Activated CD4-positive, alpha-beta T cell treated with anti-CD3 and anti-CD28 coated beads for 36 hours (primary cell): ENCODE measurements at regions not wholly inside any gene's neighbourhood (a gene's known extent, or its start where the extent isn't known, plus 50 kb on each side); places are given as distances from the start of the nearest gene placed in this dataset.

Source experiments
- ATAC-seq: fragments of 200-7000 bp; cut with Tn5 transposase; one replicate; pipeline ENCODE4 v1.10.0; 2021; ENCODE audit warnings: mild to moderate bottlenecking, moderate library complexity
- CTCF ChIA-PET: fragments of 350-600 bp; sonication (Branson Sonifier 250); formaldehyde crosslinking; loops from one replicate; lab custom pipeline; 2021; ENCODE audit warnings: antibody characterized with exemption; lab: Charles Lee
- POLR2A ChIA-PET: fragments of 350-600 bp; sonication (Branson Sonifier 250); formaldehyde crosslinking; loops from one replicate; lab custom pipeline; 2021; ENCODE audit warnings: antibody characterized with exemption, inconsistent platforms; lab: Charles Lee
- DNase-seq: peaks from one replicate; pipeline ENCODE4 v3.0.0-alpha.2; 2020
- H3K27ac Mint-ChIP-seq: one replicate; pipeline ENCODE4 v1.8.0; 2021; ENCODE audit warnings: mixed read lengths
- H3K27me3 Mint-ChIP-seq: one replicate; pipeline ENCODE4 v1.8.0; 2021; ENCODE audit warnings: mixed read lengths
- H3K36me3 Mint-ChIP-seq: one replicate; pipeline ENCODE4 v1.8.0; 2021; ENCODE audit warnings: low read depth, mixed read lengths
- H3K4me1 Mint-ChIP-seq: one replicate; pipeline ENCODE4 v1.8.0; 2021; ENCODE audit warnings: mixed read lengths
- H3K4me3 Mint-ChIP-seq: one replicate; pipeline ENCODE4 v1.8.0; 2021; ENCODE audit warnings: mild to moderate bottlenecking, moderate library complexity, mixed read lengths
- H3K9me3 Mint-ChIP-seq: one replicate; pipeline ENCODE4 v1.8.0; 2021; ENCODE audit warnings: low read depth, mixed read lengths
- intact Hi-C, 2 experiments: fragments of 100-400 bp; cut with DNase I in 1 of 2; cut with micrococcal nuclease in 1 of 2; formaldehyde crosslinking; loops; one replicate each; pipeline versions ENCODE4 v1.14.2 to v1.15.1; 2022 to 2024; cut with DNase I, micrococcal nuclease

DNA sequence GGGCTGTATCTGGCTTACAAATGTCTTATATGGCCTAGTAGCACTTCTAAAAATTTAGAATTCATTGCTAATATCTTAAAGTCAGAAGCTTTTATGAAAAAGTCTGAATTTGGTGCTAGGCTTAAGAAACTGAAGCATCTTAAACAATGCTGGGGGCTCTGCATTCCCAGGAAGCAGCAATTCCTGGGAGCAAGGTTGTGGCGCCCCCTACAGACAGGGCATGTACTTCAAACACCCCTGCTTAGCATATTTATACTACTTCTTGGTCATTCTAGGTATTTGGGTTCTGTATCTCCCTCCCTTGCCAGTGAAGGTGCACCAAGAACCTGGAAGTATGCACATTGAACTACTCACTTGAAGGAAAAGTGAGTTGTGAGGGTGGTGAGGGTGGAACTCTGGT, 64.6 kb upstream of the GRIA1 start:
- CTCF ChIA-PET = no interaction called here

DNA sequence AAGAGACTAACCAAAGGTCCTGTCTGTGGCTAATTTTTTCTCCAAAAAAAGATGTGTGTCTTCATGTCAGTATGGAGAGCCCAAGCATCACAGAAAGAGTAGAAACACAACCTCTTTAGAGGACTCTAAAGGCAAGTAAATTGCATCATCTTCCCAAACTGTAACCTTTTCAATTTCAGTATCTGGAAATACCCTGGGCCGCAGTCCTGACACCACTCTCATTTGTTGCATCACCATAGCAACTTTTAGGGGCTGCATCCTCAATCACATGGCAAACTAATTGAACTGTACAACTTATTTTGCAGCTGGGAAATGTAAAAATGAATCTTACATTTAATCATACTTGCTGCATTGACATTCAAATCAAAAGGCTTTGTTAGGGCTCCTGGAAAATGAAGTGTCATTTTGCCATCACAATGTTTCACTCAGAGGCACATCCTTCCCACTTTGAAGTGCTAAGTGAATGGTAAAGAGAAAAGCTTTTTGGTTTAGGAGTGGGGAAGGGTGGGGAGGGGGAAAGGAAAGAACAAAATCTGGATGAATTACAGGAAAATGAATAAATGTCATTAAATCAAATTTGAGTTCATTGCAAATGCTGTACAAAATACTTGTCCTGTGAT, 60.6 kb upstream of the GRIA1 start:
- peak overlapping the region; percentile 29 for H3K27ac Mint-ChIP-seq
- H3K9me3 Mint-ChIP-seq = peaks cover 2% of the 10 kb centered on the region
- peaks cover 4% of the 10 kb centered on the region for H3K27me3 Mint-ChIP-seq
- H3K4me3 Mint-ChIP-seq = no peak overlapping the region
- no peaks in the 10 kb centered on the region for H3K4me1 Mint-ChIP-seq
- no peaks in the 10 kb centered on the region for H3K36me3 Mint-ChIP-seq
- peak; percentile 7 for DNase-seq
- CTCF ChIA-PET = interaction anchor here (0.5 to 0.7 kb wide), 3 partner anchors 73 to 1094 kb away, joined by 3 read pairs; no protein-coding TSS in a partner anchor
- intact Hi-C loops = loop anchor here in 1 of 2 experiments (10.0 kb wide), 1 partner anchor 895 kb away; no protein-coding TSS in a partner anchor
- ATAC-seq = peak; percentile 63
- POLR2A ChIA-PET = no interaction called here

More for the DNA sequence above, 64.6 kb upstream of the GRIA1 start:
- Mint-ChIP-seq H3K36me3 (no peaks in the 10 kb centered on the region), H3K27me3 (no peaks in the 10 kb centered on the region), H3K27ac (no peak overlapping the region), H3K4me1 (no peaks in the 10 kb centered on the region), H3K9me3 (peaks cover 4% of the 10 kb centered on the region), H3K4me3 (no peak overlapping the region)
- POLR2A ChIA-PET = no interaction called here
- DNase-seq (peak; percentile 32), ATAC-seq (no peak)
- intact Hi-C loops = loop anchor here in 1 of 2 experiments (10.0 kb wide), 1 partner anchor 891 kb away; no protein-coding TSS in a partner anchor

DNA sequence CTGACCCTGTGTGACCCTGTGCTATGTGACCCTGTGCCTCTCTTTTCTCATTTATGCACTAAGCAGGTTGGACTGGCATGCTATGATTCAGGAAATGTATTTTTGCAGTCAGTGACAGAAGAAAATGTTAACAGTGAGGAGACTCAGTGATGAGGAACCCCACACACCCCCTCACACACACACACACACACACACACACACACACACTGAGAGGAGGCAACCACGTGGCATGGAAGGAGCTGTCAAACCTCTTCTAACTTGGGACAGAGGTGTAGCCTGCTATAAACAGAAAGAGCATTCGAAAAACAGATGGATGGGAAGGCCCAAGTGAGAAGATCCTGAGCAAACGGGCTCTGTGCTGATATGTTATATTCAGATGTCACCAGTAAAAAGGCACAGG, 57.9 kb upstream of the GRIA1 start:
- Mint-ChIP-seq H3K36me3 (no peaks in the 10 kb centered on the region), H3K4me3 (no peak overlapping the region), H3K27ac (no peak overlapping the region), H3K9me3 (no peaks in the 10 kb centered on the region), H3K27me3 (peaks cover 4% of the 10 kb centered on the region), H3K4me1 (no peaks in the 10 kb centered on the region)
- POLR2A ChIA-PET = no interaction called here
- intact Hi-C loops = no loop called here
- DNase-seq = no peak
- CTCF ChIA-PET = interaction anchor here (1.1 kb wide), 1 partner anchor 32 kb away, joined by 3 read pairs; no protein-coding TSS in a partner anchor
- ATAC-seq = no peak

DNA sequence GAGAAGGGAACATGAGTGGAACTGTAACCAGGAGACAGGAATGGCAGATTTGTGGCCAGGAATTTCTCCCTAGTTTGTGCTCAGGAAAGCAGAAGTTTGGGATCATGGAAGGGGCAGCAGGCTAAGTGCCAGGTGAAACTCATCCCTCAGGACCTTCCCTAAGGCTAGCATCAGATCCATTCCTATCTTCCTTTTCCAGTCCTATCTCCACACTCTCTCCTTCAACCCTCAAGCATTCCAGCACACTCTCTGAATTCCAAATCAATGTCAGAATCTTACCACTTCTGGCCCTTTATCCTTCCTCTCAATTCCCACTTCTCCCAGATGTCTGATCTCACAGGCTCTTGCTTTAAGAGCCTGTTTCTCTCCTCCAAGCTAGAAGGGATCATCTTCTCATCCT, 53.2 kb upstream of the GRIA1 start:
- no peaks in the 10 kb centered on the region for H3K36me3 Mint-ChIP-seq
- no peak overlapping the region for H3K27ac Mint-ChIP-seq
- H3K9me3 Mint-ChIP-seq = peaks cover 2% of the 10 kb centered on the region
- no peaks in the 10 kb centered on the region for H3K4me1 Mint-ChIP-seq
- DNase-seq (no peak), ATAC-seq (no peak)
- intact Hi-C loops = no loop called here
- CTCF ChIA-PET = interaction anchor here (0.5 to 0.8 kb wide), 2 partner anchors 481 to 537 kb away, joined by 3 read pairs; no protein-coding TSS in a partner anchor
- H3K4me3 Mint-ChIP-seq = no peak overlapping the region
- H3K27me3 Mint-ChIP-seq = peaks cover 4% of the 10 kb centered on the region
- POLR2A ChIA-PET = no interaction called here

DNA sequence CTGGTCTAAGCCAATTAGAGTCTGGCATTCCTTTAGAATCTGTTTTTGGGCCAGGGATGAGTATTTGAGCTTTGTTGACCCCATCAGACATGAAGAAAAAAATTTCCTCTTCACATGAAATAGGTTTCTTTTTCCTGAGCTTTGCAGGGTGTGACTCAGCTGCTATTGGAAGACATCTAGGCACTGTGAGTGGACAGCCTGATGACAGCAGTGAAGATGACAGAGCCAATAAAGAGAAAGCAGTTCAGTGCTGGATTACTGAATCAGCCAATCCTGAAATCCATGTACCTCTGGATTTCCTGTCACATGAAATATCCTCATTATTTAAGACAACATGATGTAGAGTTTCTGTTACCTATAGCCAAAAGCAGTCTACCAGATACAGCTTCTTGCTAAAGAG, 51.3 kb upstream of the GRIA1 start:
- intact Hi-C loops = no loop called here
- no peak for ATAC-seq
- ChIA-PET CTCF (no interaction called here), POLR2A (no interaction called here)
- Mint-ChIP-seq H3K27ac (no peak overlapping the region), H3K4me1 (no peaks in the 10 kb centered on the region), H3K9me3 (peaks cover 2% of the 10 kb centered on the region), H3K36me3 (no peaks in the 10 kb centered on the region), H3K4me3 (no peak overlapping the region), H3K27me3 (peaks cover 2% of the 10 kb centered on the region)
- DNase-seq = no peak
